RWPE2 (cell line): ENCODE measurements at regions not wholly inside any gene's neighbourhood (a gene's known extent, or its start where the extent isn't known, plus 50 kb on each side); places are given as distances from the start of the nearest gene placed in this dataset.

Experiments
- ATAC-seq: fragments of 200-7000 bp; cut with Tn5 transposase; 3 replicates; pipeline ENCODE4 v1.9.1; 2021; ENCODE audit warnings: low read depth
- DNase-seq: peaks from one replicate; pipeline ENCODE4 v3.0.0-alpha.2; 2020; ENCODE audit warnings: low spot score
- H3K27ac ChIP-seq: fragments of 450-650 bp; 2 replicates; pipeline ENCODE4 v1.5.1; 2017; ENCODE audit warnings: mild to moderate bottlenecking; ENCODE audit not compliant: poor library complexity, severe bottlenecking
- H3K27me3 ChIP-seq: fragments of 250-450 bp; sonication (Bioruptor Pico); 2 replicates; pipeline ENCODE4 v1.5.1; 2021; ENCODE audit warnings: mild to moderate bottlenecking, moderate library complexity; ENCODE audit not compliant: insufficient read depth, poor library complexity, severe bottlenecking
- H3K36me3 ChIP-seq: fragments of 250-450 bp; sonication (Bioruptor Pico); 2 replicates; pipeline ENCODE4 v1.5.1; 2020; ENCODE audit warnings: low read depth, mild to moderate bottlenecking, moderate library complexity
- H3K4me1 ChIP-seq: fragments of 250-450 bp; sonication (Bioruptor Pico); 2 replicates; pipeline ENCODE4 v1.5.1; 2021; ENCODE audit warnings: mild to moderate bottlenecking, moderate library complexity; ENCODE audit not compliant: insufficient read depth, poor library complexity, severe bottlenecking
- H3K4me3 ChIP-seq: fragments of 250-450 bp; sonication (Bioruptor Pico); 2 replicates; pipeline ENCODE4 v1.5.1; 2021; ENCODE audit warnings: mild to moderate bottlenecking, moderate library complexity; ENCODE audit not compliant: severe bottlenecking
- H3K9me3 ChIP-seq: fragments of 250-450 bp; sonication (Bioruptor Pico); 2 replicates; pipeline ENCODE4 v1.5.1; 2021; ENCODE audit warnings: mild to moderate bottlenecking, moderate library complexity; ENCODE audit not compliant: severe bottlenecking
- TF ChIP-seq, protein P1 (sequence below): fragments of 450-650 bp; IDR thresholded peaks from one replicate; pipeline ENCODE4 v1.5.1; 2017; ENCODE audit warnings: mild to moderate bottlenecking, moderate library complexity; ENCODE audit not compliant: poor library complexity, severe bottlenecking

- Histone ChIP-seq H3K27ac (peak overlapping the region; percentile 62), H3K4me3 (no peak overlapping the region), H3K36me3 (no peaks in the 10 kb centered on the region), H3K4me1 (peaks cover 24% of the 10 kb centered on the region), H3K9me3 (no peaks in the 10 kb centered on the region), H3K27me3 (no peaks in the 10 kb centered on the region)
- TF ChIP-seq, protein P1, sequence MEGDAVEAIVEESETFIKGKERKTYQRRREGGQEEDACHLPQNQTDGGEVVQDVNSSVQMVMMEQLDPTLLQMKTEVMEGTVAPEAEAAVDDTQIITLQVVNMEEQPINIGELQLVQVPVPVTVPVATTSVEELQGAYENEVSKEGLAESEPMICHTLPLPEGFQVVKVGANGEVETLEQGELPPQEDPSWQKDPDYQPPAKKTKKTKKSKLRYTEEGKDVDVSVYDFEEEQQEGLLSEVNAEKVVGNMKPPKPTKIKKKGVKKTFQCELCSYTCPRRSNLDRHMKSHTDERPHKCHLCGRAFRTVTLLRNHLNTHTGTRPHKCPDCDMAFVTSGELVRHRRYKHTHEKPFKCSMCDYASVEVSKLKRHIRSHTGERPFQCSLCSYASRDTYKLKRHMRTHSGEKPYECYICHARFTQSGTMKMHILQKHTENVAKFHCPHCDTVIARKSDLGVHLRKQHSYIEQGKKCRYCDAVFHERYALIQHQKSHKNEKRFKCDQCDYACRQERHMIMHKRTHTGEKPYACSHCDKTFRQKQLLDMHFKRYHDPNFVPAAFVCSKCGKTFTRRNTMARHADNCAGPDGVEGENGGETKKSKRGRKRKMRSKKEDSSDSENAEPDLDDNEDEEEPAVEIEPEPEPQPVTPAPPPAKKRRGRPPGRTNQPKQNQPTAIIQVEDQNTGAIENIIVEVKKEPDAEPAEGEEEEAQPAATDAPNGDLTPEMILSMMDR = no peak
- DNase-seq (no peak), ATAC-seq (no peak)
Observed at GRCh38 chr18:3328532-3328931, 66.6 kb downstream of the MYL12B start.

GRCh38 chr18:3329471-3329870, 67.5 kb downstream of the MYL12B start:
- no peak for DNase-seq
- TF ChIP-seq, protein P1 = no peak
- Histone ChIP-seq H3K27me3 (no peaks in the 10 kb centered on the region), H3K4me3 (no peak overlapping the region), H3K27ac (peak overlapping the region; percentile 62), H3K9me3 (no peaks in the 10 kb centered on the region), H3K36me3 (no peaks in the 10 kb centered on the region), H3K4me1 (peaks cover 16% of the 10 kb centered on the region)
- peak; percentile 99 for ATAC-seq

DNA sequence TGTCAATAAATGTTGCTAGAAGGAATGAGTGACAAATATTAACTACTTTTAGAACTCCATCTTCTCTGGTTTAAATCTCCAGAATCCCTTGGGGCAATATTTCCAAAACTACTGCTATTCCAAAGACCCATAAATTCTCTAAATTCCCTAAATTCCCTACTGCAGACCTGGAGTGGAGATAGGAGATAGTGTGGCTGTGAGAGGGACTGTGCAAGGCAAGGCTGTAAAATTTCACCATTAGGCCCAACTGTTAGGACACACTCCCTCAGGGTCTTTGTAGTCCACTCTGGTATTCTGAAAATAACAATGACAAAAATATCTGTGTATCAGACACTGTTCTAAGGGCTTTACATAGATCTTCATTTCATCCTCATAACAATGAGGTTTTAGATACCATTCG, 67.9 kb downstream of the MYL12B start:
- Histone ChIP-seq H3K9me3 (no peaks in the 10 kb centered on the region), H3K4me1 (peaks cover 16% of the 10 kb centered on the region), H3K36me3 (no peaks in the 10 kb centered on the region), H3K4me3 (no peak overlapping the region), H3K27ac (peak overlapping the region; percentile 62), H3K27me3 (no peaks in the 10 kb centered on the region)
- DNase-seq = no peak
- 0 out of 3 replicates have a peak, but pooled peaks have one; percentile 30 for ATAC-seq
- TF ChIP-seq, protein P1 = no peak

DNA sequence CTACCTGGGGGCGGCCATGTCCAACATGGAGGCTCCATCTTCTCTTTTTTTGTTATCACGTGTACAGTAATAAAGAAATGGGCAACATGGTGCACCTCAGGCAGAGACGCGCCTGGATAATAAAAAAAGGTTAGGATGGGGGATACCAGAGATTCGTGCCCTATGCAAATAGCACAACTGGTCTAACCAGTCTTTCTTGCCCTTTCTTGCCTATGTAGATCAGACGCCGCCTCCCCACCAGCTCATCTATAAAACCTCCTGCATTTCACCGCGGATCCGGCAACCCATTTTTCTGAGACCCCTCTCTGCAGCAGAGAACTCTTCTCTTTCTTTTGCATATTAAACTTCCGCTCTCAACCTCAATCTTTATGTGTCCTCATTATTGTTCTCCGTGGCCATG, 68.7 kb downstream of the MYL12B start:
- Histone ChIP-seq H3K4me3 (no peak overlapping the region), H3K9me3 (no peaks in the 10 kb centered on the region), H3K4me1 (peaks cover 16% of the 10 kb centered on the region), H3K36me3 (no peaks in the 10 kb centered on the region), H3K27ac (peak overlapping the region; percentile 62), H3K27me3 (no peaks in the 10 kb centered on the region)
- no peak for ATAC-seq
- TF ChIP-seq, protein P1 = no peak
- no peak for DNase-seq

GRCh38 chr18:3332376-3332775, 70.4 kb downstream of the MYL12B start:
- H3K27me3 ChIP-seq = no peaks in the 10 kb centered on the region
- H3K4me3 ChIP-seq = no peak overlapping the region
- DNase-seq (no peak), ATAC-seq (no peak)
- no peaks in the 10 kb centered on the region for H3K9me3 ChIP-seq
- H3K4me1 ChIP-seq = peaks cover 16% of the 10 kb centered on the region
- TF ChIP-seq, protein P1 = no peak
- no peaks in the 10 kb centered on the region for H3K36me3 ChIP-seq
- H3K27ac ChIP-seq = no peak overlapping the region
